NB4 (cell line): ENCODE measurements at regions not wholly inside any gene's neighbourhood (a gene's known extent, or its start where the extent isn't known, plus 50 kb on each side); places are given as distances from the start of the nearest gene placed in this dataset.

Experiments
- POLR2A ChIP-seq: IDR thresholded peaks from 2 replicates; pipeline ENCODE4 v1.6.1; 2011; ENCODE audit warnings: mild to moderate bottlenecking; ENCODE audit not compliant: insufficient read length; ENCODE audit errors: extremely low read depth
- TF ChIP-seq, protein P1 (sequence below): IDR thresholded peaks from one replicate; pipeline ENCODE4 v1.5.1; 2012; ENCODE audit warnings: low read depth, low read length

DNA sequence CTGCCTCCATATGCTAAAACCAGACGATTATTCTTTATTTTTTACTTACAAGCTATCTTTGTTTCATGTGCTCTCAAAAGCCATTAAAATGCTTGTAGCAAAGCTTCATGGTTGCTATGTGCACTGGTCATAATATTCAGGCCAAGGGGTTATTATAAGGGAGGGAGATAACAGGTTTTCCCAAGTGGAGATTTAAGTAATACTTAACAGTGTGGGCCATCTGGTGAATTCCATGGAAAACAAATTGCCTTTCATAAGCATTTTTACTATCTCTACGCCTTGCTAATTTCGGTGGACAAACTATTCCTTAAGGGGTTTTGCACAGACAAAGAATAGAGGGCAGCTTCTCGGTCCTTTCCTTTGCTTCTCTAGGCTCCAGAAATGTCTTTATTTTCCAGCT, 137.8 kb downstream of the NUF2 start:
- TF ChIP-seq, protein P1, sequence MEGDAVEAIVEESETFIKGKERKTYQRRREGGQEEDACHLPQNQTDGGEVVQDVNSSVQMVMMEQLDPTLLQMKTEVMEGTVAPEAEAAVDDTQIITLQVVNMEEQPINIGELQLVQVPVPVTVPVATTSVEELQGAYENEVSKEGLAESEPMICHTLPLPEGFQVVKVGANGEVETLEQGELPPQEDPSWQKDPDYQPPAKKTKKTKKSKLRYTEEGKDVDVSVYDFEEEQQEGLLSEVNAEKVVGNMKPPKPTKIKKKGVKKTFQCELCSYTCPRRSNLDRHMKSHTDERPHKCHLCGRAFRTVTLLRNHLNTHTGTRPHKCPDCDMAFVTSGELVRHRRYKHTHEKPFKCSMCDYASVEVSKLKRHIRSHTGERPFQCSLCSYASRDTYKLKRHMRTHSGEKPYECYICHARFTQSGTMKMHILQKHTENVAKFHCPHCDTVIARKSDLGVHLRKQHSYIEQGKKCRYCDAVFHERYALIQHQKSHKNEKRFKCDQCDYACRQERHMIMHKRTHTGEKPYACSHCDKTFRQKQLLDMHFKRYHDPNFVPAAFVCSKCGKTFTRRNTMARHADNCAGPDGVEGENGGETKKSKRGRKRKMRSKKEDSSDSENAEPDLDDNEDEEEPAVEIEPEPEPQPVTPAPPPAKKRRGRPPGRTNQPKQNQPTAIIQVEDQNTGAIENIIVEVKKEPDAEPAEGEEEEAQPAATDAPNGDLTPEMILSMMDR, result no peak
- no peak for TF ChIP-seq POLR2A
